Heart right ventricle (tissue), 16 donors: ENCODE measurements at regions not wholly inside any gene's neighbourhood (a gene's known extent, or its start where the extent isn't known, plus 50 kb on each side); places are given as distances from the start of the nearest gene placed in this dataset.
"Not testable (repeated sequence)": the region's sequence is repeated elsewhere in the genome, so short reads cannot be mapped to it uniquely, and the experiment has no call there.

Experiments
- ATAC-seq, 8 donors: fragments of 200-7000 bp; cut with Tn5 transposase; one replicate each; pipeline ENCODE4 v1.9.1; 2020; ENCODE audit warnings: mild to moderate bottlenecking in 8 of 8, moderate library complexity in 8 of 8, moderate number of reproducible peaks in 1 of 8
- DNase-seq, 2 donors: peaks; one replicate each; pipeline ENCODE4 v3.0.0-alpha.2; 2020
- H3K27ac ChIP-seq, 10 donors: fragments of 200-600 bp; sonication (generic) in 2 of 10; one replicate each; pipeline versions ENCODE4 v1.5.0 to v1.8.0; 2020 to 2022; ENCODE audit warnings: mild to moderate bottlenecking in 3 of 10
- H3K27me3 ChIP-seq, 7 donors: fragments of 200-600 bp; one replicate each; pipeline ENCODE4 v1.8.0; 2021 to 2022; ENCODE audit warnings: mild to moderate bottlenecking in 2 of 7
- H3K36me3 ChIP-seq, 9 donors: fragments of 200-600 bp; sonication (generic) in 1 of 9; one replicate each; pipeline versions ENCODE4 v1.5.0 to v1.8.0; 2020 to 2022; ENCODE audit warnings: mild to moderate bottlenecking in 2 of 9
- H3K4me1 ChIP-seq, 9 donors: fragments of 200-600 bp; sonication (generic) in 1 of 9; one replicate each; pipeline versions ENCODE4 v1.5.0 to v1.8.0; 2020 to 2022; ENCODE audit warnings: mild to moderate bottlenecking in 4 of 9
- H3K4me3 ChIP-seq, 10 donors: fragments of 200-600 bp; sonication (generic) in 2 of 10; one replicate each; pipeline versions ENCODE4 v1.5.0 to v1.8.0; 2020 to 2022; ENCODE audit warnings: mild to moderate bottlenecking in 7 of 10, moderate library complexity in 2 of 10
- H3K9me3 ChIP-seq, 11 donors: fragments of 200-600 bp in 10 of 11; sonication (generic) in 2 of 11; one replicate each; pipeline versions ENCODE4 v1.5.0 to v1.8.0; 2013 to 2022; ENCODE audit warnings: mild to moderate bottlenecking in 2 of 11, control low read depth in 1 of 11, moderate library complexity in 1 of 11
- CTCF ChIP-seq, 9 donors: fragments of 200-600 bp; sonication (generic) in 2 of 9; IDR thresholded peaks; one replicate each; pipeline versions ENCODE4 v1.5.0 to v1.8.0; 2021 to 2022; ENCODE audit warnings: antibody characterized with exemption in 9 of 9, mild to moderate bottlenecking in 5 of 9, moderate library complexity in 1 of 9
- WGBS, 2 donors: extraction: QIAGEN DNeasy Blood & Tissue Kit; methylation state at CpG; one replicate each; pipeline ENCODE4 v1.1.7; 2013; ENCODE audit warnings: inconsistent platforms in 1 of 2; 5-methylcytosine and 5-hydroxymethylcytosine counted together
- intact Hi-C, 10 donors: fragments of 100-400 bp; cut with DNase I; formaldehyde crosslinking; loops; one replicate each; pipeline versions ENCODE4 v1.11.1 to v1.14.2; 2022
- donor health status: Arrhythmogenic right ventricular cardiomyopathy.
- donor health status: ischemic (EF 13 %, LVEDD 7.1; RV severe dilation, severe dysfunction).
- donor health status: healthy with polysubstance abuse.
- donor health status: DM: no; HTN: yes; CAD: no.
- donor health status: DM: no; HTN: no; CAD: no.
- donor health status: ischemic (EF 25% LVEDD 6.9; RV normal size, moderate dysfunction).
- donor health status: ischemic (EF 25% LVEDD 5.7; RV mildly dilated, moderate dysfunction).
- donor health status: healthy.
- donor health status: DM: yes; HTN: yes; CAD: no.
- donor health status: Ischemic cardiomyopathy.
- donor health status: ischemic (EF 35%, LVEDD 5.7; RV mildly dilated, moderate dysfunction).
- donor health status: nonischemic (EF 11% LVEDD 7.7; RV severe dilation, severe dysfunction).
- donor health status: DM: yes; HTN: yes; CAD: no.
- donor health status: PGD.
- donor health status: ischemic (EF 29% LVEDD 5.4; RV normal size, mild dysfunction).
- donor health status: nonischemic (EF 23%, LVEDD 6.1; RV moderate dilation, normal function).

GRCh38 chr3:22700876-22701275 lies 502.3 kb upstream of the UBE2E2 start:
- intact Hi-C loops: no loop called here
- no peak for DNase-seq
- H3K27me3 ChIP-seq: no peaks in the 10 kb centered on the region
- peaks cover 0 to under 1% (median 0%) of the 10 kb centered on the region in 11 donors for H3K9me3 ChIP-seq
- TF ChIP-seq CTCF (IDR thresholded peaks at IDR 0.05): no peak
- H3K27ac ChIP-seq: no peak overlapping the region
- no peak for ATAC-seq
- no peaks in the 10 kb centered on the region for H3K4me1 ChIP-seq
- no peaks in the 10 kb centered on the region for H3K36me3 ChIP-seq
- H3K4me3 ChIP-seq: no peak overlapping the region

- Histone ChIP-seq H3K4me3 (no peak overlapping the region), H3K27me3 (no peaks in the 10 kb centered on the region), H3K4me1 (no peaks in the 10 kb centered on the region), H3K36me3 (no peaks in the 10 kb centered on the region), H3K27ac (no peak overlapping the region), H3K9me3 (peaks cover 0 to 21% (median 0%) of the 10 kb centered on the region in 11 donors)
- WGBS, 2 donors: 64 to 78% methylated on average over 3 of the region's 3 CpGs
- intact Hi-C loops: no loop called here
- ATAC-seq (no peak), DNase-seq (no peak)
- no peak for TF ChIP-seq CTCF (IDR thresholded peaks at IDR 0.05)
These were observed 499.0 kb upstream of the UBE2E2 start for GRCh38 chr3:22704166-22704565.

- Histone ChIP-seq H3K4me3 (no peak overlapping the region), H3K27me3 (no peaks in the 10 kb centered on the region), H3K4me1 (no peaks in the 10 kb centered on the region), H3K36me3 (no peaks in the 10 kb centered on the region), H3K9me3 (peaks cover 0 to 21% (median 0%) of the 10 kb centered on the region in 11 donors), H3K27ac (no peak overlapping the region)
- intact Hi-C loops: no loop called here
- DNase-seq (no peak), ATAC-seq (no peak)
- no peak for TF ChIP-seq CTCF (IDR thresholded peaks at IDR 0.05)
- WGBS, 2 donors: 78 to 82% methylated on average over 6 of the region's 6 CpGs
These were observed 498.4 kb upstream of the UBE2E2 start for GRCh38 chr3:22704571-22705354.

GRCh38 chr3:22706922-22707321 lies 496.2 kb upstream of the UBE2E2 start:
- ATAC-seq, H3K27me3 ChIP-seq: not testable (repeated sequence)

GRCh38 chr3:22713936-22714335 lies 489.2 kb upstream of the UBE2E2 start:
- no peak for TF ChIP-seq CTCF (IDR thresholded peaks at IDR 0.05)
- intact Hi-C loops: no loop called here
- Histone ChIP-seq H3K36me3 (no peaks in the 10 kb centered on the region), H3K9me3 (peaks cover 0 to 41% (median 0%) of the 10 kb centered on the region in 11 donors), H3K27ac (peak overlapping the region in 1 of 10 donors; percentile 20), H3K4me3 (no peak overlapping the region), H3K4me1 (peaks cover 0 to 5% (median 0%) of the 10 kb centered on the region in 9 donors), H3K27me3 (no peaks in the 10 kb centered on the region)
- ATAC-seq: peak in 1 of 8 donors; percentile 65
- 22 to 32% methylated on average over 3 of the region's 3 CpGs for WGBS, 2 donors
- no peak for DNase-seq

More at GRCh38 chr3:22706922-22707321, 496.2 kb upstream of the UBE2E2 start:
- DNase-seq, intact Hi-C loops, H3K4me3 ChIP-seq, H3K4me1 ChIP-seq, H3K36me3 ChIP-seq, H3K27ac ChIP-seq: not testable (repeated sequence)
- H3K9me3 ChIP-seq: peaks cover 0 to 31% (median 3%) of the 10 kb centered on the region in 11 donors
- 89% methylated on average over 10 of the region's 10 CpGs for WGBS, 2 donors
